ENCODE measurements at regions not wholly inside any gene's neighbourhood (a gene's known extent, or its start where the extent isn't known, plus 50 kb on each side); places are given as distances from the start of the nearest gene placed in this dataset.

DNA sequence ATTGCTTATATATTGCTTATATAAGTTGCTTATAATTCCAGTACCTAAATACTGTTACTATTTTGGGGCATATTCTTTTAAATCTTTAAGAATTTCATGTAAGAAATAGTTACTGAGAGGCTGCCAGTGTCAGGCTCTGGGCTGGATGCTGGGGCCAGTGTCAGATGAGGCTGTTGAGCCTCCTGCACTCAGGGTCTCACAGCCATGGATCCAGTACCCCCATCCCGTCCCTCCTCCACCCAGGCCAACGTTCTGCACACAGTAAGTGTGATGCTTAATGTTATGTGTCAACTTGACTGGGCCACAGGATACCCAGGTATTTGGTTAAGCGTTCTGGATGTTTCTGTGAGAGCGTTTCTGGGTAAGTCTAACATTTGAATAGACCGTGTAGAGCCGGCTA lies 119.5 kb upstream of the PMEPA1 start:
- TF ChIP-seq, protein P1, sequence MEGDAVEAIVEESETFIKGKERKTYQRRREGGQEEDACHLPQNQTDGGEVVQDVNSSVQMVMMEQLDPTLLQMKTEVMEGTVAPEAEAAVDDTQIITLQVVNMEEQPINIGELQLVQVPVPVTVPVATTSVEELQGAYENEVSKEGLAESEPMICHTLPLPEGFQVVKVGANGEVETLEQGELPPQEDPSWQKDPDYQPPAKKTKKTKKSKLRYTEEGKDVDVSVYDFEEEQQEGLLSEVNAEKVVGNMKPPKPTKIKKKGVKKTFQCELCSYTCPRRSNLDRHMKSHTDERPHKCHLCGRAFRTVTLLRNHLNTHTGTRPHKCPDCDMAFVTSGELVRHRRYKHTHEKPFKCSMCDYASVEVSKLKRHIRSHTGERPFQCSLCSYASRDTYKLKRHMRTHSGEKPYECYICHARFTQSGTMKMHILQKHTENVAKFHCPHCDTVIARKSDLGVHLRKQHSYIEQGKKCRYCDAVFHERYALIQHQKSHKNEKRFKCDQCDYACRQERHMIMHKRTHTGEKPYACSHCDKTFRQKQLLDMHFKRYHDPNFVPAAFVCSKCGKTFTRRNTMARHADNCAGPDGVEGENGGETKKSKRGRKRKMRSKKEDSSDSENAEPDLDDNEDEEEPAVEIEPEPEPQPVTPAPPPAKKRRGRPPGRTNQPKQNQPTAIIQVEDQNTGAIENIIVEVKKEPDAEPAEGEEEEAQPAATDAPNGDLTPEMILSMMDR (conservative IDR thresholded peaks at IDR 0.05; ENCODE audit: low read depth, low read length): no peak
- no peak for TF ChIP-seq EZH2phosphoT487 (IDR thresholded peaks at IDR 0.05; ENCODE audit: borderline replicate concordance, low read length)
- TF ChIP-seq EZH2 (IDR thresholded peaks at IDR 0.05; ENCODE audit: low read length, unreplicated experiment): no peak
